CD4-positive, CD25-positive, alpha-beta regulatory T cell (primary cell): ENCODE measurements at regions not wholly inside any gene's neighbourhood (a gene's known extent, or its start where the extent isn't known, plus 50 kb on each side); places are given as distances from the start of the nearest gene placed in this dataset.

Source experiments
- ATAC-seq, 2 donors: fragments of 150-1000 bp; cut with Tn5 transposase; one replicate each; pipeline ENCODE4 v1.10.0; 2021; ENCODE audit warnings: low read depth in 2 of 2, moderate number of reproducible peaks in 2 of 2, moderate library complexity in 1 of 2
- DNase-seq, 3 donors: peaks; one replicate each; pipeline versions ENCODE4 v3.0.0 to v3.0.0-alpha.2; 2012 to 2022; ENCODE audit warnings: mixed read lengths in 1 of 3
- H3K27ac ChIP-seq: one replicate; pipeline ENCODE4 v1.7.0; 2013; ENCODE audit warnings: mild to moderate bottlenecking, low read length; ENCODE audit not compliant: insufficient read depth, poor library complexity, severe bottlenecking
- H3K27me3 ChIP-seq: one replicate; pipeline ENCODE4 v1.7.0; 2013; ENCODE audit warnings: low read length; ENCODE audit not compliant: control insufficient read depth, insufficient read depth
- H3K36me3 ChIP-seq: one replicate; pipeline ENCODE4 v1.7.0; 2013; ENCODE audit warnings: mild to moderate bottlenecking, low read length, moderate library complexity; ENCODE audit not compliant: control insufficient read depth, insufficient read depth
- H3K4me1 ChIP-seq: 2 replicates; pipeline ENCODE4 v1.7.0; 2013; ENCODE audit warnings: mild to moderate bottlenecking, low read length; ENCODE audit not compliant: insufficient read depth, control insufficient read depth, poor library complexity, severe bottlenecking
- H3K4me3 ChIP-seq: one replicate; pipeline ENCODE4 v1.7.0; 2013; ENCODE audit warnings: low read depth, mild to moderate bottlenecking, low read length, moderate library complexity
- H3K9me3 ChIP-seq, 2 experiments: 1 replicate in 1 of 2; 2 replicates in 1 of 2; pipeline ENCODE4 v1.7.0; 2013; ENCODE audit warnings: low read length in 2 of 2, mild to moderate bottlenecking in 1 of 2, moderate library complexity in 1 of 2; ENCODE audit not compliant: control insufficient read depth in 2 of 2
- H3K27ac Mint-ChIP-seq, 3 donors: one replicate each; pipeline ENCODE4 v1.8.0; 2020 to 2022; ENCODE audit warnings: mild to moderate bottlenecking in 3 of 3, mixed read lengths in 3 of 3, moderate library complexity in 2 of 3
- H3K27me3 Mint-ChIP-seq: one replicate; pipeline ENCODE4 v1.8.0; 2022; ENCODE audit warnings: mild to moderate bottlenecking, mixed read lengths
- H3K36me3 Mint-ChIP-seq: one replicate; pipeline ENCODE4 v1.8.0; 2020; ENCODE audit warnings: mixed read lengths
- H3K4me1 Mint-ChIP-seq, 4 donors: one replicate each; pipeline ENCODE4 v1.8.0; 2020 to 2022; ENCODE audit warnings: mixed read lengths in 4 of 4, mild to moderate bottlenecking in 1 of 4
- H3K4me3 Mint-ChIP-seq, 4 donors: one replicate each; pipeline ENCODE4 v1.8.0; 2020 to 2022; ENCODE audit warnings: mild to moderate bottlenecking in 4 of 4, mixed read lengths in 4 of 4, moderate library complexity in 3 of 4
- H3K9me3 Mint-ChIP-seq, 7 donors: one replicate each; pipeline ENCODE4 v1.8.0; 2020 to 2022; ENCODE audit warnings: mixed read lengths in 7 of 7, mild to moderate bottlenecking in 3 of 7, moderate library complexity in 2 of 7

GRCh38 chr12:16658699-16659098 is 52.7 kb upstream of the LMO3 start:
- Mint-ChIP-seq H3K27ac (no peak overlapping the region), H3K27me3 (no peaks in the 10 kb centered on the region), H3K4me1 (no peaks in the 10 kb centered on the region), H3K36me3 (no peaks in the 10 kb centered on the region), H3K4me3 (no peak overlapping the region), H3K9me3 (peaks cover 4 to 31% (median 12%) of the 10 kb centered on the region in 7 donors)
- ATAC-seq: no peak
- H3K36me3 ChIP-seq: no peaks in the 10 kb centered on the region
- peaks cover 2 to 7% of the 10 kb centered on the region in 2 experiments for H3K9me3 ChIP-seq
- H3K4me3 ChIP-seq: no peak overlapping the region
- no peaks in the 10 kb centered on the region for H3K27me3 ChIP-seq
- DNase-seq: no peak
- H3K4me1 ChIP-seq: no peaks in the 10 kb centered on the region
- no peak overlapping the region for H3K27ac ChIP-seq
